ENCODE measurements at regions not wholly inside any gene's neighbourhood (a gene's known extent, or its start where the extent isn't known, plus 50 kb on each side); places are given as distances from the start of the nearest gene placed in this dataset.

- ChIA-PET CTCF (ENCODE audit: partially characterized antibody) (interaction anchor here (0.8 to 2.5 kb wide), 9 partner anchors 8 to 136 kb away, joined by 3 to 11 read pairs (median 4); no protein-coding TSS in a partner anchor), POLR2A (ENCODE audit: partially characterized antibody) (interaction anchor here (0.6 to 3.3 kb wide), 4 partner anchors 30 to 210 kb away, joined by 3 to 22 read pairs (median 4); no protein-coding TSS in a partner anchor)
- no peak overlapping the region for H2AK5ac ChIP-seq (ENCODE audit: low read depth, low read length)
These were observed 74.4 kb upstream of the ARL4D start for GRCh38 chr17:43324205-43324893.

More at GRCh38 chr17:43324205-43324893, 74.4 kb upstream of the ARL4D start:
- H4K91ac ChIP-seq (replicated peaks; ENCODE audit: insufficient read length, low read length): no peak overlapping the region
- no peak overlapping the region for H3K4me2 ChIP-seq (ENCODE audit: insufficient read depth in 1 of 2, low read depth in 2 of 2, low read length in 2 of 2)
- peaks cover 0 to 3% (median 0%) of the 10 kb centered on the region in 4 experiments; a peak in 2 of 7 replicates for H3K4me1 ChIP-seq (replicated peaks in 1 of 4; ENCODE audit: control insufficient read depth in 3 of 4, insufficient read depth in 4 of 4, low read length in 3 of 4)
- H2BK15ac ChIP-seq (ENCODE audit: low read length): 0 out of 2 replicates have a peak overlapping the region, but pooled peaks have one; percentile 75
- H3K36me3 ChIP-seq (ENCODE audit: control insufficient read depth in 2 of 4, insufficient read depth in 4 of 4, low read length in 3 of 4): no peaks in the 10 kb centered on the region
- no peaks in the 10 kb centered on the region for H3K79me2 ChIP-seq (ENCODE audit: control insufficient read depth in 1 of 2, insufficient read depth in 2 of 2, low read length in 2 of 2)
- no peaks in the 10 kb centered on the region for H4K20me1 ChIP-seq (replicated peaks in 1 of 2; ENCODE audit: control insufficient read depth in 1 of 2, insufficient read depth in 2 of 2, low read length in 2 of 2)
- no peak overlapping the region for H2BK5ac ChIP-seq (ENCODE audit: low read depth, low read length)
- H3K9ac ChIP-seq (replicated peaks in 1 of 4; ENCODE audit: extremely low read depth in 1 of 4, low read depth in 3 of 4, low read length in 3 of 4): no peak overlapping the region; a peak in 1 of 7 replicates
- H3K14ac ChIP-seq (ENCODE audit: insufficient read length): no peak overlapping the region
- FAIRE-seq (no peak), DNase-seq (ENCODE audit: low read depth in 1 of 2, low spot score in 2 of 2) (no peak)
- no peaks in the 10 kb centered on the region for H3K23me2 ChIP-seq (ENCODE audit: low read depth, low read length)
- H3K23ac ChIP-seq (ENCODE audit: insufficient read length): no peak overlapping the region
- H3K9me3 ChIP-seq (ENCODE audit: insufficient read depth in 2 of 2, low read depth in 1 of 2, low read length in 1 of 2): peaks cover 6 to 8% of the 10 kb centered on the region in 2 experiments
- no peaks in the 10 kb centered on the region for H3K27me3 ChIP-seq (replicated peaks in 1 of 4; ENCODE audit: control insufficient read depth in 3 of 4, extremely low read depth in 1 of 4, insufficient read depth in 3 of 4, low read length in 3 of 4)
- H3K4me3 ChIP-seq (ENCODE audit: extremely low read depth in 1 of 4, insufficient read depth in 2 of 4, low read depth in 3 of 4, low read length in 4 of 4): no peak overlapping the region
- H4K8ac ChIP-seq (ENCODE audit: extremely low read depth, insufficient read depth, low read length): no peak overlapping the region
- H4K5ac ChIP-seq (ENCODE audit: insufficient read length, low read depth, low read length): no peak overlapping the region
- no peak overlapping the region for H2AFZ ChIP-seq (ENCODE audit: low read length)
- 88% methylated on average over 22 of the region's 22 CpGs; no CpG with 5 or more reads in 1 of the 2 experiments for WGBS, 2 experiments (ENCODE audit: extremely low coverage in 1 of 2, insufficient coverage in 1 of 2, insufficient read length in 1 of 2, insufficient replicate concordance in 2 of 2, low coverage in 1 of 2, low lambda C conversion rate in 2 of 2, missing lambda C conversion rate in 1 of 2)
- H2BK12ac ChIP-seq (ENCODE audit: low read depth, low read length): no peak overlapping the region
- TF ChIP-seq KDM4A (IDR thresholded peaks at IDR 0.05; ENCODE audit: low read depth, low read length, severe bottlenecking) (no peak), E2F6 (IDR thresholded peaks at IDR 0.05) (no peak), RAD21 (IDR thresholded peaks at IDR 0.05 in 1 of 2, conservative IDR thresholded peaks at IDR 0.05 in 1 of 2; ENCODE audit: low read depth in 2 of 2, low read length in 2 of 2) (peak; percentile 6 to 22; a peak in 2 of 4 replicates), CTCF (IDR thresholded peaks at IDR 0.05; ENCODE audit: control extremely low read depth in 1 of 3, insufficient read depth in 1 of 3, low read depth in 1 of 3, low read length in 3 of 3) (peak; percentile 29 to 47 (median 43)), BCL11A (IDR thresholded peaks at IDR 0.05; ENCODE audit: low read depth in 2 of 2, low read length in 2 of 2) (no peak)
- no peak overlapping the region for H2BK120ac ChIP-seq (replicated peaks; ENCODE audit: low read depth, low read length)
- no peaks in the 10 kb centered on the region for H3K79me1 ChIP-seq (ENCODE audit: low read depth, low read length)
- H3K18ac ChIP-seq (ENCODE audit: extremely low read depth, low read length): no peak overlapping the region
- no peak overlapping the region for H2BK20ac ChIP-seq (ENCODE audit: low read length)
- H3K4ac ChIP-seq (replicated peaks; ENCODE audit: insufficient read length, low read depth, low read length): no peak overlapping the region
- no peak overlapping the region for H3K27ac ChIP-seq (ENCODE audit: low read depth, low read length)
- H3K56ac ChIP-seq (replicated peaks; ENCODE audit: insufficient read length, low read depth, low read length): no peak overlapping the region

All from H1 (cell line).